ENCODE measurements at regions not wholly inside any gene's neighbourhood (a gene's known extent, or its start where the extent isn't known, plus 50 kb on each side); places are given as distances from the start of the nearest gene placed in this dataset.
"Not testable (repeated sequence)": the region's sequence is repeated elsewhere in the genome, so short reads cannot be mapped to it uniquely, and the experiment has no call there.

DNA sequence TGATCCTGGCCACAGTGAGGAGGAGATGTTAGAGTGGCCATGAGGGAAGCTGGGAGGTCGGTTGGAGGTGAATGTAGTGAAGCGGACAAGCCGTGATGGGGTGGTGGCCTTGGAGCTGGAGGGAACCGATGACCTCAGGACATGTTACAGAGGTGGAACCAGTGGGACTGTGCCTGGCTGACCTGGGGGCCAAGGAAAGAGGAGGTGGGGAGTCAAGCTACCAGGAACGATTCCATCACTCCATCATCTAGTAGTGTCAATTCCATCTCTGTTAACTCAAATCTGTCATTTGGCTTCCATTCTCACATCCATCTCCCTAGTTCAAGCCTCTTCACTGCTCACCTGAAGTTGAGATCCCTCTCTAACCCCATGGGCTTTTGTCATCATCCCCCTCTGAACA lies 102.4 kb upstream of the LYZL2 start:
- DNase-seq (ENCODE audit: low read depth): no peak

DNA sequence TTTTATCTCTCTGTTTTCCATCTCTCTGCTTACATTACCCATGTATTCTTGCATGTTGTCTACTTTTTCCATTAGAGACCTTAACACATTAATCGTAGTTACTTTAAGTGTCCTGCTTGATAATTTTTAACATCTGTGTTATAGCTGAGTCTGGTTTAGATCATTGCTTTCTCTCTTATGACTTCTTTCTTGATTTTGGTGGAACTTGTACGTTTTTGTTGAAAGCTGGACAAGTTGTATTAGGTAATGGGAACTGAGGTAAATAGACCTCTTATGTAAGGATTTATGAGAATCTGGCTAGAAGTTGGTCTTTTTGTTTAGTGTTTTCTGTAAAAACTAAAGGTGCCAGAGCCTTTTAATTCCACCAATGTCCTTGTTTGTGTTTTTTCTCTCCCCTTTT lies 100.8 kb upstream of the LYZL2 start:
- no peak for DNase-seq (ENCODE audit: low read depth)

DNA sequence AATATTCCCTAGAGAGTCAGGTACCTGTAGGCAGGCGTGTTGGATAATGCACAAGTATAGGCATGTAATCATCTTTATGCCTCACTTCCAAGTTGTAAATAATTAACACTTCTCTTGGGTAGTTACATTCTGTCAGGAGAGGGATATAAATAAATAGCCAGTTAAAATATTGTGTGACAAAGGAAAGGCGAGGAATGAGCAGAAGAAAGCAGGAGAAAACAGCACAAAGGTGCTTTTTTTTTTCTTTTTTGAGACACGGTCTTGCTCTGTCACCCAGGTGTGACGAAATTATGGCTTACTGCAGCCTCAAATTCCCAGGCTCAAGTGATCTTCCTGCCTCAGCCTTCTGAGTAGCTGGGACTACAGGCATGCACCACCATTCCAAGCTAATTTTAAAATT lies 99.2 kb upstream of the LYZL2 start:
- no peak for DNase-seq (ENCODE audit: low read depth)

DNA sequence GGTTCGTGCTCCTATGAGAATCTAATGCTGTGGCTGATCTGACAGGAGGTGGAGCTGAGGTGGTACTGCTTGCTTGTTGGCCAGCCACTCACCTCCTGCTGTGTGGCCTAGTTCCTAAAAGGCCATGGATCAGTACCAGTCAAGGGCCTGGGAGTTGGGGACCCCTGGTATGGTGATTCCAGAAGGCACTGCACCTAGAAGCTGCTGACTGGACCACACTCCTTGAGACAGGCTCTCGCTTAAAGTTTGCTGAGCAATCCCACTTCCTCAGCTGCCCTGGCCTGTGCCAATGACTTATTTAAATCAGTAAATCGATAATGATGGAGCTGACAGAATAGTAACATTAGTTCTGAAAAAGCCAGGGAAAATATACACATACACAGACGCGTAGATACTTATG lies 98.6 kb upstream of the LYZL2 start:
- DNase-seq (ENCODE audit: low read depth): no peak

DNA sequence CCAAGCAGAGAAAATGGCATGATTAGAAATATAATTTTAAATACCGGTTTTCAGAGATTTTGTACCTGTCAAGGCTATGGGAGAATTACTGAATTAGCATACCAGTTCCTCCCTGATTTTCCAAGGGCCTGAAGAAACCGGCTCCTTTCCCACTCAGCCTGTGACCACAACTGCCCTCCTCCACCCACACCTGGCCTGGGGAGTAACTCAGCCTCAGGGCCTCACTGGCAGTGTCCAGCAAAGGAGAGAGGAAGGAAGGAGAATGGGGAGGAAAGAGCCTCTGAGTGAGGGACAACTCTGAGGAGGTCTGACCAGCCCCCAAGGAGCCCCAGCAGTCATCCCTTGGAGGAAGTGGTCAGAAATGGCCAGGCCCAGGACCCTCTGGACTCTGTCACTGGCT lies 98.0 kb upstream of the LYZL2 start:
- DNase-seq (ENCODE audit: low read depth): no peak

DNA sequence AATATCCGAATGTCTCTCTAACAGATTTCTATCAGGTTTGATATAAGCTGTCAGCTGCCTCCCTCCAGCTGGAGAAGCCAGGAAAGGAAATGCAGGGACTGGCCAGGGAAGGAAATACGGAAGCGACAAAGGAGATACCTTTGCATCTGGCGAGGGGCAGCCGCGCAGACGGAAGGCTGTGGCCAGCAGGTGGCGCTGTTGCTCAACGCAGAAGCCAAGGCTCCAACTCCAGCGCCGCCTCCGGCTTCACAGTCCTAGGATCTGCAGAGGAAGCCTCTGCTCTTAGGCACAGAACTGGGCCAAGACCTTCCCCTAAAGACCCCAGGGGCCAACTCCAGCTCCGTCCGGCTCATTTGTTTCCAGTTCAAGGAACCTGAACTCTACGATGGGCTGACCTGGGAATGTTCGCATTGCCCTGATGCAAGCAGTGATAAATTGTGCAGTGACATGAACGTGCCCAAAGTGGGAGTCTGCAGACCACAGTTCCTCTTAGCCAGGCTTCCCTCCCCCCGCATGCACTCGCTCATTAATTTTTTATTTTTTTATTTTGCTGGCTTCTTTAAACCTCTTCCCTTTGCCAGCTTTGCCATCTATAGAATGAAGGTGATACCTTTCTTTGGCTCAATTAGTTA lies 97.3 kb upstream of the LYZL2 start:
- DNase-seq (ENCODE audit: low read depth): peak; percentile 68

DNA sequence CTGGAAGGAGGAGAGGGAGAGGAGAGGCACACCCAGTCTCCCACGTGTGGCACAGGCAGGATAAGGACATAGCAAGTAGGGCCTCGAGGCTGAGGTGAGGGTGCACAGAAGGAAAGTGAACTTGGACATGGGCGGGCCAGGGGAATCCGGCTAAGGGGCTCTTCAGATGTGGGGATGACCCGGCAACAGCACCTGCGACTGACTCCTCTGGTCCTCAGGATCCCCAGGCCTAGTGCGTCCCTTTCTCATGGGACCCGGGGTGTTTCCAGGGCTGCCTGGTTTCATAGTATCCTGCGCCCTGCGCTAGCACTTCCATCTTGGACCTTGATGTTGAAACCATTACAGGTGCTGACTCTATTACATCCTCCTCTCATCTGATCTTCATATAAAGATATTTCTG lies 96.1 kb upstream of the LYZL2 start:
- DNase-seq (ENCODE audit: low read depth): no peak

DNA sequence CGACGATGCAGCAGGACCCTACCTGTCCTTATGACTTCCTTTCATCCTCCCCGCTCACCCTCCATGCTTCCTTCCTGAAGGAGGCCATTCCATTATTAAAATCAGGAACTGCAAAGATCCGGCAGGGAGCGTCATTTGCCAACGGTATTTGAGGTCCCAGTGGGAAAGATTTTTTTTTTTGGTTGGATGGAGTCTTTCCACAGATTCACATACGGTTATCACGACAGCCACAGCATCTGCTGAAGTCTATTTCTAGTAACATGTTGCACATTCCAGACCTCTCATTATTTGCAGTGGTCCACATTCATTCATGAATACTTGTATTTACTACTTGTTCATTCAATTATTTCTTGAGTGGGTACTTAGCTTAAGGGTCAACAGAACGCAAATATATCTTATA lies 94.7 kb upstream of the LYZL2 start:
- no peak for DNase-seq (ENCODE audit: low read depth)

DNA sequence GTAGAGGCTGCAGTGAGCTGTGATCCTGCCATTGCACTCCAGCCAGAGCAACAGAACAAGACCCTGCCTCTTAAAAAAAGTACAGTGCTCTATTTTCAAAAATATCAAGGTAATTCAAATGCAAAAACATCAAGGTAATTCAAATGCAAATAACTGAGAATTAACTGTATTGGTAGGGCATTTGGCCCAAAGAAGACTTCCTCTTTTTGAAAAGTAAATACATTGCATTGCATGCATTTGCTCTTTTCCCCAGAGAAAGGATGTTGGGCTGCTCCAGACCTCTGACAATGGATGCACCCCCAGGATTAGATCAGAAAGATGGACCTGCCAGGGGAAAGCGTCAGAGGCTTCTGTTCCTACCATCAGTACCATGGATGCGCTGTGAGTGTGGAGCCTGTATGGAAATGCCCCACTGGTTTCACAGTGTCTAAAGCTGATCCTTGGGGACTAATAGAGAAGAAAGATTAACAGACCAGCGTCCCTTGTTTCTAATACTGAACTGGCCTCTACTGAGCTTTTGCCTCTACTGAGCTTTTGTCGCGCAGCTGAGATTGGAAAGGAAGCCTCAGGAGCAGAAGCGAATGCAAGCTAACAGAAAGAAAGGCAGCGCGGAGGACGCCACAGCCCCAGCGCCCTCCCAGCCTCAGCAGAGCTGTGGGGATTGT lies 93.5 kb upstream of the LYZL2 start:
- DNase-seq (ENCODE audit: low read depth): no peak

DNA sequence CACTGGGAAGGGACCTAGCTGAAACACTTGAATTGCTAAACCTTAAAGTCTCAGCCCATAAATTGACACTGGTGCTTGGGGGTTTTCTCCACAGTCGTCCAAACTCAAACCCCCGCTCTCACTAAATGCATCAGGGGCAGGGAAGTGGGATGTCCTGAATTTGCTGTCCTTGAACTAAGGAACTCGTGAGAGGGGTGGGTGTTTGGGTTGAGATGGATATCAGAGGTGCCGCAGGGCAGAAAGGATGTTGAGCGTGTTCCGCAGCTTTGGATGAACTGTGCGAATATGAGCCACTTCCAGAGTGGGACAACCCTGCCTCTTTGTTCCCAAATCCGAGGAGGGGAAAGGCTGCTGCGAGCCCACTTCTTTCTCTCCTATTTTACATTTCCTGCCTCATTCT lies 90.3 kb upstream of the LYZL2 start:
- DNase-seq (ENCODE audit: low read depth): no peak

DNA sequence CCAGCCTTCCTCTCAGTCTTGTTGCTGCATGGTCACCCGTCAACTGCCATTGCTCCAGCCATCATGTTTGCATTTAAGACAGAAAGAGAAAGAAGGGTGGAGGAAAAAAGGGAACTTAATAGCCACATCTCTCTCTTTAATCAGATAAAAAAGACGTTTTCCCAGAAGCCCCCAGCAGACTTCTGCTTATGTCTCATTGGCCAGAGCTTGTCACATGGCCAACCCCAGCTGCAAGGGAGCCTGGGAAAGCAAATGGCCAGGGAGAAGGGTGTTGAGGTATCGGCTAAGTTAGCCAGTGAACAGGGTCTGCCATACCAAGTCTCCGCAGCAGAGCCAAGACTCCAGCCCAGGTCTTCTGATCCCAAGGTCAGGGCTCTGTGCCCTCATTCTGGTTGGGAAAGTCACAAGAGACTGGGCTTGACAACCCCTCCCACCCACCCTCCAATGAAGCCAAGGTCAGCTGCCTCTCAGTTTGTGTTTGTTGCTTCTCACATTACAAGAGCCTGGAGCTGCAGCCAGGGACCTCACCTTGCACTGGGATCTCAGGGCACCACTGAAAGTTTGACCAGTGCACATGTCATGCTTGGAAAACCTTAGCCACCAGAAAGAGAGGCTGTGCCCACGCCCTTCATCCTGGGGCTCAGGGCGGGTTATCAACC lies 80.3 kb upstream of the LYZL2 start:
- DNase-seq (ENCODE audit: low read depth): no peak

DNA sequence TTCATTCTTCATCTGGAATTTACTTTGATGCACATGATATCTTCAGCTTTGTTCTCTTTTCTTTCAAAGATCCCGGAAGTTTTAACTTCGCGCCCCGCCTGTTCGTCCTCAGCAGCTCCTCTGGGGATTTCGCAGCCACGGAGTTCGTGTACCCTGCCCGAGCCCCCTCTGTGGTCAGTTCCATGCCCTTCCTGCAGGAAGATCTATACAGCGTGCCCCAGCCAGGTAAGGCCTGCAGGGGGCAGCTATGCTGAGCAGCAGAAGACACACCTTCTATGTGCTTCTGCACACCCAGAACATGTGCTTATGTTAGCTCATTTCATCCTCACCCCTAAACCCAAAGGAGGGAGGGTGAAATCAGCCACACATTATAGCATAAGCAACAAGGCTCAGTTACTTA lies 79.7 kb upstream of the LYZL2 start:
- DNase-seq (ENCODE audit: low read depth): no peak

DNA sequence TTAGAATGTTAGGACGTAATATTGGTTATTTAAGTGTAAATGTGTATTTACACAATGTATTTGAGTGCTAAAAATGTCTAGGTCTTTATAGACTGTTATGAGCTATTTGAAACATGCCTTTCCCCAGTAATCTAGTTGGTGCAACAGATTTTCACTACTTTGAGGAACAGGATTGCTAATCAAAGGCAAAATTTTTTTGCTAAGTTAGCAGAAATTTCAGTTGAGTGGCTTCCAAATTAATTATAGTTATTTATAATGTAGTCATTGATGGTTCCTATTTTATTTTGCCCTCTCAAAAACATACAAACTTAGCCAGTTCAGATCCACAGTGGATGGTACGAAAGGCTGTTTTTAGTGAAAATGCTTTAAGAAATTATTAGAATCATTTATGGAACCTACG lies 78.7 kb upstream of the LYZL2 start:
- no peak for DNase-seq (ENCODE audit: low read depth)

DNA sequence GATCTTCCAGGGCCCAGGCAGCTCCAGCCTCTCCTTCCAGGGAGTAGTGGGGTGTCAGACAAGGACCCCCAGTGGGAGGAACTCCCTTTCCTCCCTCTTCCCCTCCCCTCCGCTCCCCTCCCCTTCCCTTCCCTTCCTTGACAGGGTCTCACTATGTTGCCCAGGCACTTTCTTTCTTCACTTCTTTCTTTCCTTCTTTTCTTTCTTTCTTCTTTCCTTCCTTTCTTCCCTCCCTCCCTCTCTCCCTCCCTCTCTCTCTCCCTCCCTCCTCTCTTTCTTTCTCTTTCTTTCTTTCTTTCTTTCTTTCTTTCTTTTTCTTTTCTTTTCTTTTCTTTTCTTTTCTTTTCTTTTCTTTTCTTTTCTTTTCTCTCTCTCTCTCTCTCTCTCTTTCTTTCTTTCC lies 76.6 kb upstream of the LYZL2 start:
- DNase-seq (ENCODE audit: low read depth): not testable (repeated sequence)

DNA sequence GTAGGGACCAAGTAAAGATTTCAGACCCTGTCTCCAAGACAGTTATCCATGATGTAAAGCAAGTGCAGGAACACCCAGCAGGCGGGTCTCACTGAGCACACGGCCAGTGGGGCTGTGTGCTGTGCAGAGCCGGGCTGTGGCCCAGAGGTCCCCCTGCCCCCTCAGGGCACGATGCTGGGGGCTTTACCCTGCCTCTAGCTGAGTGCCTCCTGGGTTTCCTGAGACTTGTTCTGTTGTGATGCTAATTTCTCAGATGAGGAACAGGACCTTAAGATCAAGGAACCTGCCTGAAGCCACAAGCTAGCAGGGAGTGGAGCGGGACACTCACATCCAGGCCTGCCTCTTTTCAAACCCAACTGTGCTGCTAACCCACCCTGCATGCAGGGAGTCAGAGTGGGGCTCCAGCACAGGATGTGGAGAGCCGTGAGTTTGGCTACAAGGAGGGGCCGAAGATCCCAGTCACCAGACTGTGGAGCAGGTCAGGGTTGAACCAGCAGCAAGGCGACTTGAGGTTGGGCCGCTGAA lies 76.1 kb upstream of the LYZL2 start:
- DNase-seq (ENCODE audit: low read depth): no peak

DNA sequence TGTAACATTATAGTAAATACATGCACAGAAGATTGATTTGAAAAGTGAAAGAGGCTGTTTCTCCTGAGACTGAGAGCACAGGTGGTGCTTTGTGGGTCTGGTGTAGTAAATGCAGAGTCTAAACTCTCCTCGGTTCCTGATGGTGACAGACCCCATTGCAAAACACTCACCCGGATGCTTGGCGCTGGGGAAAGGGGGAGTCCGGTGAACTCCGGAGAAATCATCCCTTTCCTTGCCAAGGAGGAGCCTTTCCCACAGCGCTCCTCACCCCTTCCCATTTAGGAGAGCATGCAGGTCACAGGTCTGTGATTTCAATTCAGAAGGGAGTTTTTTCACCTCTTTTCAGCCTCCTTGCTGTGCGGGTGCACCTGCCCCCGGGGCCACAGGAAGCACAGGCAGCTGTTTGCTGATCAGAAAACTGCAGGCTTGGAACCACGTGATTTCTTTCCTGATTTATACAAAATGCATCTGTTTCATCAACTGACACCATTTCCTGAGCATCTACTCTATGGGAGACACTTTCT lies 75.6 kb upstream of the LYZL2 start:
- DNase-seq (ENCODE audit: low read depth): no peak

DNA sequence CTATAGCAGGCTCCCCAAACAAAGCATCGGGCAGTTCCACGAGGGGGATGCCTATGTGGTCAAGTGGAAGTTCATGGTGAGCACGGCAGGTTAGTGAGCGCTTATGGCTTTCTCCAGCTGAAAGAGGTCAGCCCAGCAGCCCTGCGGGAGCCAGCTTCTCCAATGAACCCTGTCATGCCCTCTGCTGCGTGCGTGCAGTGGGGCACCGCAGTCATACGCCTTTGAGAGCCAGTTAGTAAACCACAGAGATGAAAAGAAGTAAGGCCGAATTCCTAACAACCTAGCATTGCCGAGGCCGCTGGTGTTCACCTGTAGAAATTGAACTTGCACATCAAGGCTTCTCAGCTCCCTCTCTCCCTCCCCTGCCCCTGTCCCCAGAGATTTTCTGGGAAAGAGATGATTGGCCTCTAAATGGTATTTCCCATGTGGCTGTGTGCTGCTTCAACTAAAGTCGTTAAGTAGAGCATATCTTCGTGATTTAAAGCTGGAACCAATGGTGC lies 75.1 kb upstream of the LYZL2 start:
- DNase-seq (ENCODE audit: low read depth): not testable (repeated sequence)

DNA sequence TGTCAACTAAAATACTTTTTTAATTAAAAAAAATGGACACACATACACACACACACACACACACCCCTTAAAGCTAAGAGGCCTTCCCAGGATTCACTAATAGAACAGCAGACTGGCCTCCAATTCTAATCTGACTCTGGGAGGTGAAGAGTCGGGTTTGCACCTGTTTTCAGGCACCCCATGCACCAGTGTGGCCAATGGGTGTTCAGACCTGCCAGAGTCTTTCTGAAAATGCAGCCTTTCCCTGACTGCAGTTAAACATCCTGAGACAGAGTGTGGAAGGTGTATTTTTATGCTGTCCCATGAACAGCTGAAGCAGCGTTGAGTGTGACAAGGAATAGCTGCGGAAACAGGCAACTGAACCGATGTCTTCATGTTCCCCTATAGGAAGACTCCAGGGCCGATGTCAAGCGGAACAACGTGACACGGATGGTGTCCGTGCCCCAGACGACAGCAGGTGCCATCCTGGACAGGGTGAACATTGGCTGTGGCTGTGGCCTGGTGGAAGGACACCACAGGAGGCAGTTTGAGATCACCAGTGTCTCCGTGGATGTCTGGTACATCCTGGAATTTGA lies 74.6 kb upstream of the LYZL2 start:
- DNase-seq (ENCODE audit: low read depth): no peak

DNA sequence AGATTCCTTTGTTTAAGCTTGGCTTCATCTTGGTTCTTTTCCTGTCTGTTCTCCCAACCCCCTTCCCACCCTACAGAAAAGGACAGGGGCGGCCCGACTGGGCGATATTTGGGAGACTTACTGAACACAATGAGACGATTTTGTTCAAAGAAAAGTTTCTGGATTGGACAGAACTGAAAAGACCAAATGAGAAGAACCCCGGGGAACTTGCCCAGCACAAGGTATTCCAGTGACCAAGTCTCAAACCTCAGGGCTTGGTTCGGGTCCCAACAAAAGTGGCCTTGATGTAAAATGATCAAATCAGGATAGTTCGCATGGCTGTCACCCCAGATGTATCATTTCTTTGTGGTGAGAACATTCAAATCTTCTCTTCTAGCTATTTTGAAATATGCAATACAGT lies 73.9 kb upstream of the LYZL2 start:
- DNase-seq (ENCODE audit: low read depth): not testable (repeated sequence)

DNA sequence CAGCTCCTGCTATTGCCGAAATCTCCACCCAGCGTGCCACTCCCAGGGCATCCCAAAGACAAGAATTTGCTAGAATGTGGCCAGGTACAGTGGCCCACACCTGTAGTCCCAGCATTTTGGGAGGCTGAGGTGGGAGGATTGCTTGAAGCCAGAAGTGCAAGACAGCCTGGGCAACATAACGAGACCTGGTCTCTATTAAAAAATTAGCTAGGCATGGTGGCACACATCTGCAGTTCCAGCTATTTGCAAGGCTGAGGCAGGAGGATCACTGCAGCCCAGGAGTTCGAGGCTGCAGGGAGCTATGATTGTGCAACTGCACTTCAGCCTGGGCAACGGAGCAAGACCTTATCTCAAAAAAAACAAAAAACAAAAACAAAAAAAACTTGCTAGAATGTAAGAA lies 73.3 kb upstream of the LYZL2 start:
- DNase-seq (ENCODE audit: low read depth): no peak

DNA sequence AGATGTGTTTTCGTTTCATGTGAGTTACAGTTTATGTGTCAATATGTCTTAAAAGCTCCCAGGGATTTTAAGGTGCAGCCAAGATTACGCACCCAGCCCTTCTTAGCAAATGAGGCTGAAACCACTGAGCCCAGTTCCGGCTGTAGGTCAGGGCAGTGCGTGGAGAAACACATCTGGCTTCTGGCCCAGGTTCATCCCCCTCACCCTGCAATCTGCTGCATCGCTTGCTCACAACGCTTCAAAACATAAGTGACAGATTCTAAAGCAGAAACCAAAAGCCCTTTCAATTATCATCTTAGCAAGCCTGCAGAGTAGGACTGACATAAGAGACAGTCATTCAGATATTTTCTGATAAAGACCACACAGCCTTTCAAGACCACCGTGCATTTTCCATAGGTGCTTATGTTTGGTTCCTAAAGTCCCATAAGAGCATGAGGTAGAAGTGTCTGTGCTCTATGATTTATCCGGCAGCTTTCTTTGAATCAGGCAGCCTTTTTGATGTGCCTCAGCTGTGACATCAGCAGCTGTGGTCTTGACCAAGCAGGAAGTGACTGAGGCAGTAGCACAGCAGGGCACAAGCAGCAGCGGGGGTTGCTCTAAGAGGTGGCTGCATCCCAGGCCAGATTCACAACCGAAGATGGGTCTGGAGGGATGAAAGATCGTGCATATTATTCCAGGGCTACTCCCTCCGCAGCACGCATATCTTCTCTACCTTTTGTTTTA lies 72.1 kb upstream of the LYZL2 start:
- DNase-seq (ENCODE audit: low read depth): peak; percentile 69

DNA sequence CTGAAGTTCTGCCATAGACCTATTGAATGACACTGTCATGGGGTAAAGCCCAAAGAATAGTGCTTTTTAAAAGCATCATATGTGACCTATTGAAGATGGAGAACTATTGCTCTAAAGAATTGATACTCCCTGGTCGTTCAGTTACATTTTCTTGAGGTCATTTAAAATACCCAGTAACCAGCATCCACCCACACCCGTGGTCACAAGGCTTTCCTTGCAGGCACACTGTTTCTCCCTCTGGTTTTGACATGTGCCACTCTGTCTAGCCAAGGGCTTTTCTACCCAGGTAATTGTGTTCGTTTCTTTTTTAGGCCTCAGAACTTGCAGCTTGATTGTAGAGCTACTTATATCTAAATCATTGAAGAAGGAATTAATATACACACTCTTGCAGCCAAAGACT lies 68.3 kb upstream of the LYZL2 start:
- no peak for DNase-seq (ENCODE audit: low read depth)
